HG02610 (cell line): ENCODE measurements at regions not wholly inside any gene's neighbourhood (a gene's known extent, or its start where the extent isn't known, plus 50 kb on each side); places are given as distances from the start of the nearest gene placed in this dataset.
"Not testable (repeated sequence)": the region's sequence is repeated elsewhere in the genome, so short reads cannot be mapped to it uniquely, and the experiment has no call there.

Source experiments
- ATAC-seq: cut with Tn5 transposase; IDR thresholded peaks from one replicate; pipeline ENCODE4 v1.9.1; 2021; ENCODE audit warnings: mild to moderate bottlenecking, moderate library complexity; ENCODE audit not compliant: unreplicated experiment

DNA sequence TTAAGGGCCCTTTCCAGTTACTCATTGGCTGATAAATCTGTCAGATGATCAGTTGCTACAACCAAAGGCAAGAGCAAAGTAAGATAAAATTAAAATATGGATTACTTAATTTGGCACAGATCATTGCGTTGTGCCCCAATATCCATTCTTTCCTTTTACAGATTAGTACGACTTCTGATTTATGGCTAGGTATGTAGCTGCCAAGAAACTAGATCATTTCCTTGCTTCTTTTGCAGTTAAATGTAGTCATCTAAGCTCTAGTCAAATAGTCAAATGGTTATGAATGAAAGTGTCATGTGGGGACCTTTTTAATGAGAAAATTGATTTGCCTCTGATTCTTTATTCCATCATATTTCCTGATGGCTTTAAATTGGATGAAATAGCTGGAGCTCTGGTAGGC, 1039.9 kb upstream of the FLRT2 start:
- no peak for ATAC-seq

DNA sequence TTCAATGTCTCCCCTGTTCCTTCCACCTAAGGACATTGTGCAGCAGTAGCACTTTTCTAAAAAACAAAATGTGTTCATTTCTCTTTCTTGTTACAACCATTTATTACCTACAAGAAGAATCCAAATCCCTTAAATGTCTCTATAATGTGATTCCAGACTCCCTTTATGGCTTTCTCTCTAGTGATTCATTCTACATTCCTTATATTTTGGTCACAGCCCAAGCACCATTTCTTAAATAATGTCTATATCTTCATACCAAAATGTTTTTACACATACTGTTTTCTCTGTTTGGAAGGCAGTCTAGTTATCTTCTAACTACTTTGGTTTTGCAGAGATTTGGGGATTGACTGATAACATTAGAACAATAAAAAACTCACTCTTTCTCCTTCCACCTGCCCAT, 1037.3 kb upstream of the FLRT2 start:
- ATAC-seq = no peak

DNA sequence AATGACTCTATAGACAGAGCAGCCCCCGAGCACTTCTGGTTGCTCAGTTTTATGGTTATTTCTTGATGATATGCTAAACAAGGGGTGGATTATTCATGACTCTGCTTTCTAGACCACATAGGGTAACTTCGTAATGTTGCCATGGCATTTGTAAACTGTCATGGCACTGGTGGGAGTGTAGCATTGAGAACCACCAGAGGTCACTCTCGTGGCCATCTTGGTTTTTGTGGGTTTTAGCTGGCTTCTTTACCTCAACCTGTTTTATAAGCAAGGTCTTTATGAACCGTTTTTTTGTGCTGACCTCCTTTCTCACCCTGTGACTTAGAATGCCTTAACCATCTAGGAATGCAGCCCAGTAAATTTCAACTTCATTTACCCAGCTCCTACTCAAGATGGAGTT, 1036.2 kb upstream of the FLRT2 start:
- no peak for ATAC-seq

DNA sequence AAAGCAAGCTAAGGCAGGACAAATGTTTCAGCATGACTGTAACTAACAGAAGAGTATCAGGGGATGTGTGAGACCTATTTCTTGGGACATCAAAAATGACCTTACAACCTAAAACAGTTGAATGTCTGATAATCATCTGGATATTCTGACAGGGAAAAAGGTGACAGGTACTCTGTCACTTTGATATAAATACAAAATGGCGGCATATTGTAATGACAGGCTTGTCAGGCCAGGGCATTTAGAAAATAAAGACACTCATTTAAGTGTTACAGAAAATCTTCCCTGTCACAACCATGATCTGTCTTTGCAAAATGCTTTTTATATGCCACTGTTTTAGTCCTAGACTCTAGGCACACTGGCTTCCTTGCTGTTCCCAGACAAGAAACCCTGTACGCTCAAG, 1033.3 kb upstream of the FLRT2 start:
- ATAC-seq = no peak

DNA sequence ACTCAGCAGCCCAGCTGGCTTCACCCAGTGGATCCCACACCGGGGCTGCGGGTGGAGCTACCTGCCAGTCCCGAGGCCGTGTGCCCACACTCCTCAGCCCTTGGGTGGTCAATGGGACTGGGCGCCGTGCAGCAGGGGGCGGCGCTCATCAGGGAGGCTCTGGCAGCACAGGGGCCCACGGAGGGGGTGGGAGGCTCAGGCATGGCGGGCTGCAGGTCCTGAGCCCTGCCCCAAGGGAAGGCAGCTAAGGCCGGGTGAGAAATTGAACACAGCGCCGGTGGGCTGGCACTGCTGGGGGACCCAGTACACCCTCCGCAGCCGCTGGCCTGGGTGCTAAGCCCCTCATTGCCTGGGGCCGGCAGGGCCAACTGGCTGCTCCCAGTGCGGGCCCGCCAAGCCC, 1017.1 kb upstream of the FLRT2 start:
- ATAC-seq = not testable (repeated sequence)

DNA sequence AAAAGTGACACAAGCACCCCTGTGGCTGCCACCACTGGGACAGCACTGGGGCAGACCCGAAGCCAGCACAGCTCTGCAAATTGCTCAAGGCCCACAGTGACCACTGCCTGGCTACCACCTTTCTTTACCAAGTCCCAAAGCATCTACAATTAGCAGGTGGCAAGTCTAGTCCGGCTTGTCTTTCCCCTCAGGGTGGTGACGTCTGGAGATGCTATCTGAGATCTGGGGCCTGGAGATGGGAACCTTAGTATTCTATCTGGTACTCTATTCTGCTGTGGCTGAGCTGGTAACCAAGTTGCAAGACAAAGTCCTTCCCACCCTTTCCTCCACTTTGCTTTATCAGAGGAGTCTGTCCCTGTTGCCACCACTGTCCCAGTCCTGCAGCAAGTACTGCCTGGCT, 1010.1 kb upstream of the FLRT2 start:
- no peak for ATAC-seq

DNA sequence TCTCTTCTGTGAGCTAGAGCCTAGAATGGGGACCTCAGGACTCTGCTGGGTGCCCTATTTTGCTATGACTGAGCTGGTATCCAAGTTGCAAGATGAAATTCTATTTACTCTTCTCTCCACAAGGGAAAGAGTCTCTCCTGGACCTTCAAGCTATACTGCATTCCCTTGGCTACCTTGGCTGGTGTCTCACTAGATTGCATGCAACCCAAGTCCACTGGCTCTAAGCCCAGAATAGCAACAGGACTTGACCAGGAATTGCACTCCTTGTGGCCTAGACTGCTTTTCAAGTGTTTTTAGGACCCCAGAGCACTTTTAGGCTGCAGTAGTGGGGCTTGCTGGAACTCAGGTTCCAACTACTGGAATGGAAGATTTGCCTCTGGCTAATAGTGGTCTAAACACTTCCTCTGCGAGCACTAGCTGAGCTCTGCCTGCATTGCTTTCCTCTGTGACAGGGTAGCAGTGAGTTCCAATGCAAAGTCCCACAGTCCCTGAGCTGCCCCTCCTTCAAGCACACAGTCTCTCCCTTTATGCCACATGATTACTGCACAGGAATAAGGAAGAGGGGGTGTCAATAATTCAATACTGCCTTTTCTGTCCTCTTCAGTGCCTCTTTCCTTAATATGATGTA, 1009.1 kb upstream of the FLRT2 start:
- ATAC-seq = no peak

DNA sequence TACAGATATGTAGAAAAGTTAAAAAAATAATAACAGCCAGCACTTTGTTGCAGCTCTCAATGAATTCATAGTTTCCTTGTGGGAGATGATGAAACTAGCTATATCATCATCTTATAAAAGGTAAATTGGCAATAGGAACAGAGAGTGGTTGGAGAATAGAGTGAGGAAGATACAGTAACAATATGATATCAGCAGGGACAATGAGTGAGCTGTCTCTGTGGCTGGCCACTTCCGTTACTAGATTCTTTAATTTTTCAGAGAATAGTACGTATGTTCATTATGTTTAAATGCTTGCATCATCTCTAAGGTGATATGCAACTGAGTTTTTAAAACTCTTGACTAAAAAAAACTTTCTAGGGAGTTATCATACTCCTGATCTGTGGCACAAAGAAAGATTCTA, 1006.2 kb upstream of the FLRT2 start:
- ATAC-seq = no peak

DNA sequence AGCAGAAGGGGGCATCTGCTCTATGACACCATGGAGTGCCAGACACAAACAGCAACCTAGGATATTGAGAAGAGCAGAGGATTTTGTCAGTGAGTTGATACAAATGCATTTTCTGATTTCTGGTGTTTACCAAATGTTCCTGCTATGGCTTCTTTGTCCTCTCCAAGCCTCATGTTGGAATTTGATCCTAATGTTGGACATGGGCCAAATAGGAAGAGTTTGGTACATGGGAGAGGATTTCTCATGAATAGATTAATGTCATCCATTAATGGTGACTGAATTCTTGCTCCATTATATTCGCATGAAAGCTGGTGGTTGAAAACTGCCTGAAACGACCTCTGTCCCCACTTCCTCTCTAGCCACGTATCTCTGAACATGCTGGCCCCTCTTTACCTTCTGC, 1002.2 kb upstream of the FLRT2 start:
- no peak for ATAC-seq

DNA sequence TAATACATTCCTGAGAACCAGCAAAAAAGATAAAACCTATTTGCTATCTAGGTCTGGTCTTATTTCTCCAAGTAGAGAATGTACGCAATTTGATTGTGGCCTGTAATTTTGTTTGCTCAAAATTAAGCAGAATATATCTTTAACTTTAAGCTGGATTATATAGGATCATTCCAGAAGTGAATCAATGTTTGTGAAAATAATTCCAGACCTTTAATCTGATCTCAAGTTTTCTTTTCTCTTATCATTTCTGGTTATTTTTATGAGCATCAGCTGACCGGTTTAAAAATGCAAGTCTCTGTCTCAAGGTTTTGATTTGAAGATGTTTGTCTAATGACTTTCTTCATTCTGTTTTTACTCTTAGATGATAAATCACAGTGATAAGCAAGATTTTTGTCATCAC, 997.9 kb upstream of the FLRT2 start:
- no peak for ATAC-seq

DNA sequence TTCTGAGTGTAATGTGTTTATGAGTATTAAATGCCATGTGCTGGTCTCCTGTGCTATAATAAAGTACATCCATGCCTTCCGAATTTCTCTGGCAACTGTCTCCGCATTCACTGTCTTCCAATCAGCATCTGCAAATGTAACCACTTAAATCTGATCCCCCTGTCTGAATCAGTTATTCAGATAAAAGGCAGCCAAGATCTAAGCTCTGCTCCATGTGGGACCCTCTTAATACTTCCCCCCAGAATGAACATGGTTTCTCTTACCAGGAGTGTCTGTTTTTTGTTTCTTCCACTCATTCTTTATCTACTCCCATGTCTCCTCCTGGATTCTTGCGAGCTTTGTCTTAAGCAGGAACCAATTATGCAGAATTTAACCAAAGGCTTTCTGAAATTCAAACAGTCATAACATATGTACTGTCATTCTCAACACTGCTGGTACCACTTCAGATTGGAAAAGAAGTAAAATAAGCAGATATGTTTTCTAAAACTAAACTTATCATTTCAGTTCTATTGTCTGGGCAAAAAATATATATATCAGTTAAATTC, 996.7 kb upstream of the FLRT2 start:
- ATAC-seq = no peak

DNA sequence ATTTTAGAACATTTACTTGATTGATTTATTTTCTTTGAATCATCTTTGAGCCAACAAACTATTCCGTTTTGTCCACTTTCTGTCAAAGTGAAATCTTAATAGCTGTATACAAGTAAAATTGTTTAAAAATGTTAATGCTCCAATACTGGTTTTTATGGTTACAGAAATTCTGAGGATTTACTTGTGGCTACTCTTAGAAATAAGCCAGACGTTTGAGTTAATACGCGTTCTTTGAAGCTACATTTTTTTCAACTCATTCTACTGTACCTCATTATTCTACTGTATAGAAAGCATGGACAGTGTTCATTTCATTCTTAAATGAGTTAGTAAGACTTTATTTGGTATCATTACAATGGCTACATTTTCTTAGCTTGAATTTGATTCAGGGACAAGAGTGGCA, 996.2 kb upstream of the FLRT2 start:
- ATAC-seq = no peak

DNA sequence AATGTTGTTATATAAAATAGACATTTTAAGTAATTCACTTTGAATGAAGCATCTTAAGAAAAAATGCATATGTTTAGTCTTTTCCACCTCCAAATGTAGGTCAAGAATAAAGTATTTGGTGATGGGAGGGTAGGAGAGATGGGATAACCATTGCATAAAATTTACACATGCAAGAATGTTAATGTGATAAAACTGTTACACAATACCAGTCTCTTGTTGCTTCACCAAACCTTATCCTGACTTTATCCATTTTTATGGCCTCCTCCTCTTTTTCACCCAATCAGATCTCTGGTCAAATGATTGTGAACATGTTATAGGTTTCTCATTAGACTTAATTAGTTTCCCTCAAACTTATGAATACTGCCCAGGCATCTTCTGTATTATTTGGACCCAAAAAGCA, 994.5 kb upstream of the FLRT2 start:
- no peak for ATAC-seq

DNA sequence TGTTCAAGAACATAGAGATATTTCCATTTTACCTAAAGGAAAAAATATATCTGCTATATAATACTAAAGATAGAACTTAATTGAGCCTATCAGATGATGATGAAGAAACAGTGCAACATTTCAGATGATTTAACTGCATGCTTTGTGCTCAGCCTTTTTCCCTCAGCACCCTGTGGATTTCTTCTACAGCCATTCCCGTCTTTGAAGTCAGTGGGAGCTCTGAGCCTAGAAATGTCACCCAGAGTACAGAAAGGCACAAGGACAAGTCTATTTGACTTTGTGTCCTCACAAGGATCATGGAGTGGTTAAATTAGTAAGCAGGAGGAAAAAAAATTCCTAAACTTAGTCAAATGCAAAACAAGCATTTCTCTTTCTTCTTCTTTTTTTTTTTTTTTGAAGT, 994.0 kb upstream of the FLRT2 start:
- ATAC-seq = no peak

DNA sequence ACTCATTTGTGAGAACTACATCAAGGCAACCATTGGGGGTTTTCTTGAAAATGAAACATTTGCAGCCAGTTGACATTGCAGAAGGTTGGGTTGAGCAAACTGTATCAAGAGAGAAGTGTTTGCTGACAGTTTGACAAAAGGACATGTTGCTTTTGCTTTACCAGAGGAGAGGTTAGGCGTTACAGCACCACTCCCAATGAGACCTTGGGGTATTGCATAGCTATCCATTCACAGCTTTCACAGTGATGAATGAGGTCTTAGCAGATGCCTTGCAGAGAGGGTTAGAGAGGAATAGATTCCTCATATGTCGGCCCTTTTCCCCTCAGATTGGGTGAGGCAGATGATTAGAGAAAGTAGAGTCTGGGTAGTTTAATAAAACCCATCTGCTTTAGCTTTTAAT, 988.9 kb upstream of the FLRT2 start:
- no peak for ATAC-seq

DNA sequence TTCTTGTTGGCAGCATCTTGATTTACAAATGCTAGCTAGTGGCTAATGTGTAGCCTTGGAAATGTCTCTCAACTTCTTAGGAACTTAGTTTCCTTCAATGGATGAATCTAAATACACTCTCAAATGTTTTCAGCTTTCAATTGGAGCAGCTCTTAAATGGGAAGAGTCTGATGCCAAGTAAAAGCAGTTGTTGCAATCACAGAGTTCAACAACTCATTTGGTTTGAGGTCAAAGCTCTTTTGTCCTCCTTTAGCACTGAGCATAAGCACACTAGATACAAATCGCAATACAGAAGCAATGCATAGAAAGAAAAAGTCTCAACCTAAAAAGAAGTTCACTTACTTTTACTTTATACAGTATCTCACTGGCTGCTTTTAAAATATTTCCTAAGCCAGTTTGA, 986.1 kb upstream of the FLRT2 start:
- no peak for ATAC-seq

DNA sequence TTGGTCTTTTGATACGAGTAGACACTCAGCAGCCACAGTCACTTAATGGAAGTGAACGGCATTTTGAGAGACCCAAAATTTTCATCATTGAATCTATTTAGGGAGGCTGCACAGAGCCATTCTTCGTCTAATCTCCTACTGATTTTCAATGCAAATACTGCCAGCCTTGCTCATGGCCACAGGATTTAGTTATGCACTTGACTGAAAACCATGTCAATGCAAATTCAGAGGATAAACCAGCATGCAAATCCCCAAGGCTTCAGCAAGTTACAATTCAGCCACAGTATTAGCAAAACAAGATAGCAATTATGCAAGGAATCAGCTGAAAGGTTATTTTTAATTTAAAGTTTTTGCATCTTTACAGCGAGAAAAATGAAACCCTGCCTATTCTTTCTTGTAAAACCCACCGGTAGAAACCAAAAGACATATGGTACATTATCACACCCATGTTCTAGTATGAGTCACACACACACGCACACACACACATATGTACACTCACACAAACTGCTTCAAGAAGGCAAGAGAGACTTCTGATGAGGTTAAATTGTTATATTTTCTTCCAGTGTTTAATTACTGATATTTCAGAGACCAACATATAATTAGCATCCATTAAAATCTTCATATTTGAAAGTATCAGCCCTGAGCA, 985.3 kb upstream of the FLRT2 start:
- ATAC-seq = no peak

DNA sequence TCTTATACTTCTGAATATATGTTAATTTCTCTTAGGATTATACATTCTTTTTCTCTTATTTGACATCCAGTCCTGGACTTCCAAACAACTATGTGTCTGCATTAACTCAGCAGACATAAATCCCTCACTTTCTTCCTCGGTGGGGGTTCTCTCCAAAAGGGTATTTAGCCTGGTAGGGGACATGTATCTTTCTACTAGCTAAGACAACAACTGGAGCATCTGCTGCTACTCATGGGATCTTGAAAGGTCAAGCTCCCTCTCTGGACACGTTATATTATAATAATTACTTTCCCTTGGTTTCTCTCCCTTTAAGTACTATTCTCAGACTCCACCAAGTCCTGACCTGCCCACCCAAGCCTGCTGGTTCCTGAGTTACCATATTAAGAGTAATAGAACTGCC, 983.7 kb upstream of the FLRT2 start:
- ATAC-seq = no peak

DNA sequence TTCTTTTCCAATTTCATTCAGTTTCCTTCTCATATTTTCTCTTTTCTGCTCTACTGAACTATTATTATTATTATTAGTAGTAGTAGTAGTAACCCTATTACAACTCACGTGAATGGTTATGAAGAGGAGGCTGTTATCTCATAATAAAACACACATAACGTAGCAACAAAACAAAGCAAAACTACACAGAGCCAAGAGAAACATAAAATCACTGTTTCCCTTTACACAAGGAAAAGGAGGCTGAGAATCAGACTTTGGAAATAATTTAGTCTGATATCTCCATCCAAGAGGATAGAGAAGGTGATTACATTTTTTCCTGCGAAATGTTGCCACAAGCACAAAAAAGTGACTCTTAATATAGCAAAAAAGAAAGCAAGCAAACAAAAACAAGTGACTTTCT, 975.8 kb upstream of the FLRT2 start:
- ATAC-seq = no peak

DNA sequence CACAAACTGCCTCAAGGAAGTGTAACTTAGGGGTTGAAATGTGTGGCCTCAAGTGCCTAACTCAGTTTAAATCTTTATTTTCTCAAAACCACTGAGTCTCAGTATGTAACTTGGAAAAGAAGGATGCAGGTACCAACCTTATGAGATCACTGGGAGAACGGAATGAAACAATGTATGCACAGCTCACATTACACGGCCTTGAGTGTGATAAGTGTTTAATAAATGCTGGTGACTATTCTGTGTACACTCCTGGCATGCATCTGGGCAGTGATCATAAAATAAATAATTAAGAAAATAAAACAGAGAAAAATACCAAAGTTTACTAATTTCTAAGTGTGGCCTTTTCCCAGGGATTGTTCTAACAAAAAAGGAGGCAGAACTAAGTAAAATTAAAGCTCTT, 974.5 kb upstream of the FLRT2 start:
- no peak for ATAC-seq

DNA sequence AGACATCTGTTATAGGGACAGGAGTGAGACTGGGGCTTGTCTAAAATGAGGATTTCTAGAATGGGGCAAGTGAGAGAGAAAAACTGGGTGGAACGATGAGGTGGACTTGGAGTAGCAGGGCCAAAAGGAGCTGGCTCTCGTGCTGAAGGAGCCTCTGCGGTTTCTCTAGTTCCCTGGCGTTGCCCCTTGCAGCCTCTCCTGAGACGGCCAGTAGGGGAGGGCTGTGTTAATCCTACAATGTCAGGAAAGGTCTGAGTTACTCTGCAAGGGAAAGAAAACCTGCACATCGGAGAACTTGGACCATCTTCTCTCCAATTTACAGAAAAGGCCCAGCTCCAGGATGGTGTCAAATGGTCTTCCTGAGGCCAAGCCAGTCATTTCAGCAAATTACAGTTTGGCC, 963.8 kb upstream of the FLRT2 start:
- no peak for ATAC-seq

DNA sequence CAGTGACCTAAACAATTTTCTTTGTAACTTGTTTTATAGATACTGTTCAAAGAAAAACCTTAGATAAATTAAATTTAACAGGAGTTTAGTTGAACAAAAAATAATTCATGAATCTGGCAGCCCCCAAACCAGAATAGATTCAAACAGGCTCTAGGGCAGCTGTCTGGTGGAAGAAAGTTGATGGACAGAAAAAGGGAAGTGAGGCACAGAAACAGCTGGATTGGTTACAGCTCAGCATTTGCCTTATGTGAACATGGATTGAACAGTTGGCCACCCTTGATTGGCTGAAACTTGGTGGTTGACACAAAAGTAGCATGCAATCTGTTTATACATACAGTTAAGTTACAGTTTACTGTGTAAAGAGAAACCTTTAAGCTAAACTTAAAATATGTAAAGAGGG, 954.3 kb upstream of the FLRT2 start:
- ATAC-seq = no peak

DNA sequence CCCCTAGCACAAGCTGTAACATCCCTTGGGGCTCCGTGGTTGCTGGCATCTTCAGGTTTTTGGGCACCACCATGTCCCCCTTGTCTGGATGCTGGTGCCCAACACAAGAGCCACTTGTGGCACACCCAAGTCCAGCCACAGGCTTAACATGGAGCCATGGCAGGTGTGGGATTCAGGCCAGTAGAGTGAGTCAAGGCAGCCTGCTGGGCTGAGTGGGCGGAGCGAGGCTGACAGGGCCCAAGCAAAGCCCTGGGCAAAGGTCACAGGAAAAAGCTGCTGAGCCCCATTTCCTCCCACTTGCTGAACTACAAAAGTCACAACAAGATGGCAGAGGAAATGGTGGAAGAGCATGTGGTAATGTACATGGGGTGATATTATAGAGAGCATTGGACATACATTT, 950.7 kb upstream of the FLRT2 start:
- ATAC-seq = no peak
